ENCODE measurements at regions not wholly inside any gene's neighbourhood (a gene's known extent, or its start where the extent isn't known, plus 50 kb on each side); places are given as distances from the start of the nearest gene placed in this dataset.
"Not testable (repeated sequence)": the region's sequence is repeated elsewhere in the genome, so short reads cannot be mapped to it uniquely, and the experiment has no call there.

DNA sequence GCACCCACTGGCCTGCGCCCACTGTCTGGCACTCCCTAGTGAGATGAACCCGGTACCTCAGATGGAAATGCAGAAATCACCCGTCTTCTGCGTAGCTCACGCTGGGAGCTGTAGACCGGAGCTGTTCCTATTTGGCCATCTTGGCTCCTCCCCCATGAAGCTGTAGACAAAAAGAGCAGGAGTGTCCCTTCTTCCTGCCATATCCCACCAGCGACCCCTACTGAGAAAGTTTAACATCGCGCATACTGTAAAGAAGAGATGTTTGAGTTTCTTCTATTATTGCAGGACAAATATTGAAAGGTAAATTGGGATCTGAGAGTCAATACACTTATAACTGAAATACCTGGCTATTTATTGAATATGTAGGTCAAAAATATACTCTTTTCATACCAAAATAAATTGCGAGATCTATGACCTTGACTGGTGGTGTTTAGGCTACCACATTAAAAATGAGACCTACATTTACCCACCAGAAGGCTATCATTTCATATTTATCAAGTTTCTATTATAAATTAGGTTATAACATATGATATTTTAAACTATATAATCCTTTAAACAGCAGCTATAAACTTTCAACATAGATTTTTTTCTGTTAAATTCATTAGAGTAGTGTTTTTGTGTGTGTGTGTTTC is 586.3 kb downstream of the HTR1B start:
- Histone ChIP-seq H3K9ac (ENCODE audit: low read length) (no peak overlapping the region), H3K4me2 (ENCODE audit: low read length) (no peak overlapping the region), H3K4me1 (ENCODE audit: control insufficient read depth in 1 of 2, insufficient read depth in 2 of 2, low read length in 2 of 2) (no peaks in the 10 kb centered on the region), H3K36me3 (ENCODE audit: control insufficient read depth in 1 of 2, insufficient read depth in 2 of 2, low read length in 2 of 2) (no peaks in the 10 kb centered on the region), H3K79me2 (ENCODE audit: insufficient read depth, low read length) (no peaks in the 10 kb centered on the region), H3K4me3 (replicated peaks in 1 of 2; ENCODE audit: low read depth in 1 of 2, low read length in 2 of 2) (no peak overlapping the region), H2AFZ (ENCODE audit: low read depth, low read length, poor library complexity, severe bottlenecking) (no peak overlapping the region), H3K9me2 (ENCODE audit: insufficient read depth) (no peaks in the 10 kb centered on the region), H4K20me1 (ENCODE audit: insufficient read depth) (no peaks in the 10 kb centered on the region), H3K27me3 (ENCODE audit: insufficient read depth, low read length) (no peaks in the 10 kb centered on the region), H3K9me3 (ENCODE audit: control insufficient read depth in 1 of 2, insufficient read depth in 1 of 2, low read depth in 1 of 2, low read length in 2 of 2) (no peaks in the 10 kb centered on the region), H3K27ac (ENCODE audit: low read depth, low read length) (no peak overlapping the region)
- ChIA-PET RAD21 (ENCODE audit: low non-redundant PET in 1 of 2, low total read pairs in 2 of 2, uncharacterized antibody in 2 of 2, unreplicated experiment in 2 of 2) (no interaction called here), CTCF (no interaction called here), POLR2A (no interaction called here)
- TF ChIP-seq JUND (IDR thresholded peaks at IDR 0.05) = no peak
- TF ChIP-seq, protein P1, sequence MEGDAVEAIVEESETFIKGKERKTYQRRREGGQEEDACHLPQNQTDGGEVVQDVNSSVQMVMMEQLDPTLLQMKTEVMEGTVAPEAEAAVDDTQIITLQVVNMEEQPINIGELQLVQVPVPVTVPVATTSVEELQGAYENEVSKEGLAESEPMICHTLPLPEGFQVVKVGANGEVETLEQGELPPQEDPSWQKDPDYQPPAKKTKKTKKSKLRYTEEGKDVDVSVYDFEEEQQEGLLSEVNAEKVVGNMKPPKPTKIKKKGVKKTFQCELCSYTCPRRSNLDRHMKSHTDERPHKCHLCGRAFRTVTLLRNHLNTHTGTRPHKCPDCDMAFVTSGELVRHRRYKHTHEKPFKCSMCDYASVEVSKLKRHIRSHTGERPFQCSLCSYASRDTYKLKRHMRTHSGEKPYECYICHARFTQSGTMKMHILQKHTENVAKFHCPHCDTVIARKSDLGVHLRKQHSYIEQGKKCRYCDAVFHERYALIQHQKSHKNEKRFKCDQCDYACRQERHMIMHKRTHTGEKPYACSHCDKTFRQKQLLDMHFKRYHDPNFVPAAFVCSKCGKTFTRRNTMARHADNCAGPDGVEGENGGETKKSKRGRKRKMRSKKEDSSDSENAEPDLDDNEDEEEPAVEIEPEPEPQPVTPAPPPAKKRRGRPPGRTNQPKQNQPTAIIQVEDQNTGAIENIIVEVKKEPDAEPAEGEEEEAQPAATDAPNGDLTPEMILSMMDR (IDR thresholded peaks at IDR 0.05 in 2 of 3, conservative IDR thresholded peaks at IDR 0.05 in 1 of 3; ENCODE audit: borderline replicate concordance in 1 of 3, insufficient read depth in 1 of 3, low read depth in 2 of 3, low read length in 2 of 3) = peak in 2 of 3 experiments; percentile 36 to 50; a peak in 4 of 6 replicates
- no peak for TF ChIP-seq CBX3 (IDR thresholded peaks at IDR 0.05; ENCODE audit: low read depth)
- TF ChIP-seq ZNF274 (IDR thresholded peaks at IDR 0.05; ENCODE audit: low read depth, low read length) = no peak
- TF ChIP-seq YY1 (IDR thresholded peaks at IDR 0.05; ENCODE audit: extremely low read depth, insufficient replicate concordance, low read depth, low read length) = no peak
- TF ChIP-seq TCF7L2 (IDR thresholded peaks at IDR 0.05; ENCODE audit: borderline replicate concordance, extremely low read depth, insufficient read depth, insufficient read length) = no peak
- peak; percentile 33; the same call in 1 of the 2 replicates for TF ChIP-seq RAD21 (IDR thresholded peaks at IDR 0.05; ENCODE audit: low read depth)
- ATAC-seq (peak; percentile 77), DNase-seq (ENCODE audit: low read depth, low spot score) (no peak)
- intact Hi-C loops (cut with micrococcal nuclease) = no loop called here
- BruUV-seq (replicated peaks) = no TSS peak

DNA sequence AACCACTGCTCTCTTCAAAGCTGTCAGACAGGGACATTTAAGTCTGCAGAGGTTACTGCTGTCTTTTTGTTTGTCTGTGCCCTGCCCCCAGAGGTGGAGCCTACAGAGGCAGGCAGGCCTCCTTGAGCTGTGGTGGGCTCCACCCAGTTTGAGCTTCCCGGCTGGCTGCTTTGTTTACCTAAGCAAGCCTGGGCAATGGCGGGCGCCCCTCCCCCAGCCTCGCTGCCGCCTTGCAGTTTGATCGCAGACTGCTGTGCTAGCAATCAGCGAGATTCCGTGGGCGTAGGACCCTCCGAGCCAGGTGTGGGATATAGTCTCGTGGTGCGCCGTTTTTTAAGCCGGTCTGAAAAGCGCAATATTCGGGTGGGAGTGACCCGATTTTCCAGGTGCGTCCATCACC is 586.9 kb downstream of the HTR1B start:
- DNase-seq (ENCODE audit: low read depth, low spot score); H3K9ac ChIP-seq (ENCODE audit: low read length); POLR2A ChIA-PET; H3K27me3 ChIP-seq (ENCODE audit: insufficient read depth, low read length); H4K20me1 ChIP-seq (ENCODE audit: insufficient read depth); H2AFZ ChIP-seq (ENCODE audit: low read depth, low read length, poor library complexity, severe bottlenecking); intact Hi-C loops (cut with micrococcal nuclease); CTCF ChIA-PET; H3K4me3 ChIP-seq (replicated peaks in 1 of 2; ENCODE audit: low read depth in 1 of 2, low read length in 2 of 2); H3K4me1 ChIP-seq (ENCODE audit: control insufficient read depth in 1 of 2, insufficient read depth in 2 of 2, low read length in 2 of 2); RAD21 ChIA-PET (ENCODE audit: low non-redundant PET in 1 of 2, low total read pairs in 2 of 2, uncharacterized antibody in 2 of 2, unreplicated experiment in 2 of 2); H3K36me3 ChIP-seq (ENCODE audit: control insufficient read depth in 1 of 2, insufficient read depth in 2 of 2, low read length in 2 of 2); H3K9me3 ChIP-seq (ENCODE audit: control insufficient read depth in 1 of 2, insufficient read depth in 1 of 2, low read depth in 1 of 2, low read length in 2 of 2); BruUV-seq (replicated peaks); H3K9me2 ChIP-seq (ENCODE audit: insufficient read depth); H3K79me2 ChIP-seq (ENCODE audit: insufficient read depth, low read length); H3K4me2 ChIP-seq (ENCODE audit: low read length); H3K27ac ChIP-seq (ENCODE audit: low read depth, low read length); ATAC-seq: not testable (repeated sequence)
